GM19035 (cell line): ENCODE measurements at regions not wholly inside any gene's neighbourhood (a gene's known extent, or its start where the extent isn't known, plus 50 kb on each side); places are given as distances from the start of the nearest gene placed in this dataset.

ENCODE experiments used
- ATAC-seq: cut with Tn5 transposase; IDR thresholded peaks from one replicate; pipeline ENCODE4 v1.9.1; 2021; ENCODE audit not compliant: unreplicated experiment

- no peak for ATAC-seq
These were observed 219.8 kb downstream of the ERMARD start for GRCh38 chr6:169971081-169971861.

GRCh38 chr6:169970306-169970988 lies 219.0 kb downstream of the ERMARD start:
- ATAC-seq, result no peak

- no peak for ATAC-seq
These were observed 218.1 kb downstream of the ERMARD start for GRCh38 chr6:169969372-169970099.

- no peak for ATAC-seq
These were observed 217.3 kb downstream of the ERMARD start for GRCh38 chr6:169968541-169969270.

- ATAC-seq, result no peak
These were observed 216.3 kb downstream of the ERMARD start for GRCh38 chr6:169967687-169968086.

- ATAC-seq, result no peak
These were observed 215.1 kb downstream of the ERMARD start for GRCh38 chr6:169966312-169967181.

GRCh38 chr6:169965657-169966311 lies 214.4 kb downstream of the ERMARD start:
- no peak for ATAC-seq

- ATAC-seq, result no peak
These were observed 213.8 kb downstream of the ERMARD start for GRCh38 chr6:169965239-169965638.

- no peak for ATAC-seq
These were observed 213.2 kb downstream of the ERMARD start for GRCh38 chr6:169964486-169965180.

- no peak for ATAC-seq
These were observed 212.3 kb downstream of the ERMARD start for GRCh38 chr6:169963581-169964297.

GRCh38 chr6:169962604-169963469 lies 211.4 kb downstream of the ERMARD start:
- no peak for ATAC-seq

GRCh38 chr6:169961772-169962561 lies 210.5 kb downstream of the ERMARD start:
- no peak for ATAC-seq

- ATAC-seq, result no peak
These were observed 209.6 kb downstream of the ERMARD start for GRCh38 chr6:169960886-169961611.

GRCh38 chr6:169960521-169960885 lies 209.1 kb downstream of the ERMARD start:
- no peak for ATAC-seq

GRCh38 chr6:169960003-169960344 lies 208.6 kb downstream of the ERMARD start:
- ATAC-seq, result no peak
